Chondrocyte (in vitro differentiated cells): ENCODE measurements at regions not wholly inside any gene's neighbourhood (a gene's known extent, or its start where the extent isn't known, plus 50 kb on each side); places are given as distances from the start of the nearest gene placed in this dataset.

Experiments used
- DNase-seq: peaks from one replicate; pipeline ENCODE4 v3.0.0; 2021; ENCODE audit warnings: mixed read lengths, low spot score
- H3K27ac Mint-ChIP-seq: one replicate; pipeline ENCODE4 v1.8.0; 2021; ENCODE audit warnings: mild to moderate bottlenecking, moderate library complexity, mixed read lengths; ENCODE audit not compliant: unreplicated experiment
- H3K27me3 Mint-ChIP-seq: 2 replicates; pipeline ENCODE4 v1.8.0; 2021; ENCODE audit warnings: low read depth, mixed read lengths
- H3K36me3 Mint-ChIP-seq: 2 replicates; pipeline ENCODE4 v1.8.0; 2021; ENCODE audit warnings: low read depth, mixed read lengths
- H3K4me1 Mint-ChIP-seq: 2 replicates; pipeline ENCODE4 v1.8.0; 2021; ENCODE audit warnings: low read depth, mild to moderate bottlenecking, mixed read lengths
- H3K4me3 Mint-ChIP-seq: one replicate; pipeline ENCODE4 v1.8.0; 2021; ENCODE audit warnings: mild to moderate bottlenecking, moderate library complexity, mixed read lengths; ENCODE audit not compliant: unreplicated experiment
- H3K9me3 Mint-ChIP-seq: 2 replicates; pipeline ENCODE4 v1.8.0; 2021; ENCODE audit warnings: low read depth, mixed read lengths
- CTCF ChIP-seq: fragments of 200-600 bp; sonication (generic); IDR thresholded peaks from 2 replicates; pipeline ENCODE4 v1.5.0; 2021; ENCODE audit warnings: antibody characterized with exemption, mild to moderate bottlenecking, moderate library complexity

DNA sequence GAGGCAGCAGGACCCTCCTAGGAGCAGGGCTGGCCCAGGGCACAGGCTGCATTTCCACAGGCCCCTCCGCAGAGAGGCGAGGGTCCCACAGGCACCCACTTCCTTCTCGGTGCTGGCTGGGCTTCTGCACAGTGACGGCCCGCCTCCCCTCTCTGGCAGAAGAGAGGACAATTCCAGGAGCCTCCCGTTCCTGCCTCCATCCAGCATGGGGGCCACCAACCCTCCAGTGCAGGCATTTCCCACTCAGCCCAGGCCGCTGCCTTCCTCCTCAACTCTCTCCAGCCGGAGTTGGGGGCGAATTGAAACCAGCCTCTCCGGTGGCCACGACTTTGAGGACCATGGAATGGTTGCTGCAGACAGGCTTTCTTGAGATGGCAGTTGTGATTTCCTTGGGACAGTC lies 125.0 kb upstream of the PPP2R2D start:
- peaks cover 3% of the 10 kb centered on the region for H3K27me3 Mint-ChIP-seq
- DNase-seq = no peak
- no peak overlapping the region for H3K27ac Mint-ChIP-seq
- H3K9me3 Mint-ChIP-seq = peaks cover 31% of the 10 kb centered on the region
- peaks cover 3% of the 10 kb centered on the region for H3K36me3 Mint-ChIP-seq
- no peaks in the 10 kb centered on the region for H3K4me1 Mint-ChIP-seq
- no peak for TF ChIP-seq CTCF
- no peak overlapping the region for H3K4me3 Mint-ChIP-seq

DNA sequence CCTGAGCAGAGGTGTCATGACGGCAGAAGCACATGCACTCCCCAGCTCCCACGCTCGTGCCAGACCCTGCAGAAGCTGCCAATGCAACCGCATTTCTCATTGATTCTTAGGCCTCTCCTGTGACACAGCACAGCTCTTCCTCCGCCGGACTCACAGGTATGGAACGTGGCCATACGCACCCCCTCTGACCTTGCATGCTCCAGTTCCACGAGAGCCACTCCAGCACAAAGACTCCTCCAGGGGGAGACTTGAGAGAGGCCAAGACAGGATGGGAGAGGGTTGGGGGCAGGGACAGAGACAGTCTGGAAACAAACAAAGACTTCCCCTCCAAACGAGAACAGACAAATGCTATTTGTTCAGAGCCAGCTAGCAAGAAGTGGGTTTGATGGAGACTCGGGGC lies 124.3 kb upstream of the PPP2R2D start:
- Mint-ChIP-seq H3K4me1 (no peaks in the 10 kb centered on the region), H3K36me3 (peaks cover 3% of the 10 kb centered on the region)
- DNase-seq = no peak

GRCh38 chr10:131777162-131777561 lies 123.6 kb upstream of the PPP2R2D start:
- peaks cover 3% of the 10 kb centered on the region for H3K27me3 Mint-ChIP-seq
- H3K9me3 Mint-ChIP-seq = peaks cover 35% of the 10 kb centered on the region
- no peaks in the 10 kb centered on the region for H3K4me1 Mint-ChIP-seq

More for the DNA sequence above, 124.3 kb upstream of the PPP2R2D start:
- Mint-ChIP-seq H3K27ac (no peak overlapping the region), H3K9me3 (peaks cover 35% of the 10 kb centered on the region), H3K4me3 (no peak overlapping the region), H3K27me3 (peaks cover 3% of the 10 kb centered on the region)
- no peak for TF ChIP-seq CTCF

GRCh38 chr10:131777921-131778320 lies 122.9 kb upstream of the PPP2R2D start:
- Mint-ChIP-seq H3K27ac (no peak overlapping the region), H3K9me3 (peaks cover 39% of the 10 kb centered on the region), H3K4me3 (no peak overlapping the region), H3K27me3 (no peaks in the 10 kb centered on the region), H3K4me1 (no peaks in the 10 kb centered on the region), H3K36me3 (peaks cover 3% of the 10 kb centered on the region)
- no peak for DNase-seq
- no peak for TF ChIP-seq CTCF

More at GRCh38 chr10:131777162-131777561, 123.6 kb upstream of the PPP2R2D start:
- H3K27ac Mint-ChIP-seq = no peak overlapping the region
- no peak overlapping the region for H3K4me3 Mint-ChIP-seq
- no peak for DNase-seq
- H3K36me3 Mint-ChIP-seq = peaks cover 3% of the 10 kb centered on the region
- TF ChIP-seq CTCF = no peak

GRCh38 chr10:131778385-131778784 lies 122.4 kb upstream of the PPP2R2D start:
- Mint-ChIP-seq H3K4me1 (no peaks in the 10 kb centered on the region), H3K9me3 (peaks cover 42% of the 10 kb centered on the region), H3K4me3 (no peak overlapping the region), H3K36me3 (peaks cover 3% of the 10 kb centered on the region), H3K27me3 (no peaks in the 10 kb centered on the region), H3K27ac (no peak overlapping the region)
- DNase-seq = no peak
- TF ChIP-seq CTCF = no peak
